Esophagus muscularis mucosa (tissue), 3 donors: ENCODE measurements at regions not wholly inside any gene's neighbourhood (a gene's known extent, or its start where the extent isn't known, plus 50 kb on each side); places are given as distances from the start of the nearest gene placed in this dataset.

Experiments used
- CTCF ChIP-seq, 3 experiments: fragments of 200-600 bp in 2 of 3; fragments of 450-650 bp in 1 of 3; sonication (generic) in 2 of 3; IDR thresholded peaks; one replicate each; pipeline ENCODE4 v1.5.1; 2017 to 2019; ENCODE audit warnings: antibody characterized with exemption in 3 of 3, mild to moderate bottlenecking in 2 of 3, moderate library complexity in 1 of 3
- POLR2A ChIP-seq: fragments of 450-650 bp; IDR thresholded peaks from one replicate; pipeline ENCODE4 v1.6.1; 2017; ENCODE audit warnings: antibody characterized with exemption, moderate library complexity, mild to moderate bottlenecking, low read depth
- POLR2AphosphoS5 ChIP-seq, 2 donors: sonication (generic); formaldehyde crosslinking; IDR thresholded peaks; one replicate each; pipeline ENCODE4 v1.6.1; 2017; ENCODE audit warnings: antibody characterized with exemption in 2 of 2

GRCh38 chr1:72570815-72571214 lies 288.5 kb upstream of the NEGR1 start:
- TF ChIP-seq POLR2AphosphoS5 (IDR thresholded peaks at IDR 0.05) (no peak), POLR2A (no peak), CTCF (IDR thresholded peaks at IDR 0.05) (no peak)
